Upper lobe of left lung (tissue), 4 donors: ENCODE measurements at regions not wholly inside any gene's neighbourhood (a gene's known extent, or its start where the extent isn't known, plus 50 kb on each side); places are given as distances from the start of the nearest gene placed in this dataset.

ENCODE experiments used
- EP300 ChIP-seq, 4 donors: sonication (generic); formaldehyde crosslinking; IDR thresholded peaks; one replicate each; pipeline ENCODE4 v1.5.1; 2017; ENCODE audit warnings: antibody characterized with exemption in 4 of 4, control low read depth in 2 of 4
- POLR2A ChIP-seq, 4 donors: fragments of 450-650 bp; IDR thresholded peaks; one replicate each; pipeline ENCODE4 v1.5.1; 2016 to 2017; ENCODE audit warnings: antibody characterized with exemption in 4 of 4, mild to moderate bottlenecking in 2 of 4
- POLR2AphosphoS5 ChIP-seq, 2 donors: sonication (generic); formaldehyde crosslinking; IDR thresholded peaks; one replicate each; pipeline ENCODE4 v1.5.1; 2017; ENCODE audit warnings: antibody characterized with exemption in 2 of 2

GRCh38 chr5:36396640-36397039 lies 94.9 kb upstream of the RANBP3L start:
- TF ChIP-seq EP300 (IDR thresholded peaks at IDR 0.05) (no peak), POLR2AphosphoS5 (IDR thresholded peaks at IDR 0.05) (no peak), POLR2A (IDR thresholded peaks at IDR 0.05) (no peak)
